Activated B cell treated with CpG ODN at 0.5 μM for 24 hours (primary cell): ENCODE measurements at regions not wholly inside any gene's neighbourhood (a gene's known extent, or its start where the extent isn't known, plus 50 kb on each side); places are given as distances from the start of the nearest gene placed in this dataset.

Experiments used
- ATAC-seq: fragments of 200-7000 bp; cut with Tn5 transposase; one replicate; pipeline ENCODE4 v1.10.0; 2021; ENCODE audit warnings: low read depth, mild to moderate bottlenecking, moderate library complexity
- CTCF ChIA-PET: fragments of 350-600 bp; sonication (Branson Sonifier 250); formaldehyde crosslinking; loops from one replicate; lab custom pipeline; 2021; ENCODE audit warnings: antibody characterized with exemption; lab: Charles Lee
- POLR2A ChIA-PET: fragments of 350-600 bp; sonication (Branson Sonifier 250); formaldehyde crosslinking; loops from one replicate; lab custom pipeline; 2021; ENCODE audit warnings: antibody characterized with exemption; lab: Charles Lee
- DNase-seq: peaks from one replicate; pipeline ENCODE4 v3.0.0; 2022
- H3K27ac Mint-ChIP-seq: one replicate; pipeline ENCODE4 v1.8.0; 2020; ENCODE audit warnings: mixed read lengths
- H3K27me3 Mint-ChIP-seq: one replicate; pipeline ENCODE4 v1.8.0; 2021; ENCODE audit warnings: mixed read lengths
- H3K36me3 Mint-ChIP-seq: one replicate; pipeline ENCODE4 v1.8.0; 2021; ENCODE audit warnings: low read depth, mixed read lengths
- H3K4me1 Mint-ChIP-seq: one replicate; pipeline ENCODE4 v1.8.0; 2021; ENCODE audit warnings: mixed read lengths
- H3K4me3 Mint-ChIP-seq: one replicate; pipeline ENCODE4 v1.8.0; 2020; ENCODE audit warnings: mild to moderate bottlenecking, mixed read lengths
- H3K9me3 Mint-ChIP-seq: one replicate; pipeline ENCODE4 v1.8.0; 2020; ENCODE audit warnings: mixed read lengths
- CTCF ChIP-seq: fragments of 200-600 bp; IDR thresholded peaks from one replicate; pipeline ENCODE4 v1.8.0; 2022; ENCODE audit warnings: antibody characterized with exemption, mild to moderate bottlenecking
- intact Hi-C: fragments of 100-400 bp; cut with micrococcal nuclease; formaldehyde crosslinking; loops from one replicate; pipeline ENCODE4 v1.15.1; 2024

DNA sequence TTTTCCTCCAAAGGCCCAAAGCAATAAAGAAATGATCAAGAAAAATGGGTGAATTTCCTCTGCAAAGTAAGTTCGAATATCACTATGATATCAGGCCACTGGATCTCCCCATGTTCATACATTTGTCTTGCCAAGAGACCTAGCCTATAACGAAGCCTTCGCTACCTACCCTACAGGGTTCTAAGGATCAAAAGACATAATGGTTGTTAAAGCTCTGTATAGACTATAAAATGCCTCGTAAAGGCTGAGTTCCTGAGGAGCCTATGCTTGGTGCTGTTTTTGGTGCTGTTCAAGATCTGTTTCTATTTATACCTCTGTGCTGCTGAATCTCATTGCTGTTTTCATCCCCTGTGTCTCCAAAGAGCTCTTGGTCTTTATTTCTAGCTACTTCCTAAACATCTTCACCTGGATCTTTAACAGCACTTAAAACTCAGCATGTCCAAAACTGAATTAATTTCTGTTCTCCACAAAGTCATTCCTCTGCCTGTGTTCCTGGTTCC, 254.4 kb upstream of the CHAC2 start:
- Mint-ChIP-seq H3K4me3 (no peak overlapping the region), H3K9me3 (no peaks in the 10 kb centered on the region), H3K27me3 (no peaks in the 10 kb centered on the region), H3K4me1 (peaks cover 3% of the 10 kb centered on the region), H3K27ac (no peak overlapping the region), H3K36me3 (no peaks in the 10 kb centered on the region)
- CTCF ChIA-PET = no interaction called here
- no peak for TF ChIP-seq CTCF
- ATAC-seq (no peak), DNase-seq (no peak)
- intact Hi-C loops = no loop called here
- POLR2A ChIA-PET = no interaction called here

DNA sequence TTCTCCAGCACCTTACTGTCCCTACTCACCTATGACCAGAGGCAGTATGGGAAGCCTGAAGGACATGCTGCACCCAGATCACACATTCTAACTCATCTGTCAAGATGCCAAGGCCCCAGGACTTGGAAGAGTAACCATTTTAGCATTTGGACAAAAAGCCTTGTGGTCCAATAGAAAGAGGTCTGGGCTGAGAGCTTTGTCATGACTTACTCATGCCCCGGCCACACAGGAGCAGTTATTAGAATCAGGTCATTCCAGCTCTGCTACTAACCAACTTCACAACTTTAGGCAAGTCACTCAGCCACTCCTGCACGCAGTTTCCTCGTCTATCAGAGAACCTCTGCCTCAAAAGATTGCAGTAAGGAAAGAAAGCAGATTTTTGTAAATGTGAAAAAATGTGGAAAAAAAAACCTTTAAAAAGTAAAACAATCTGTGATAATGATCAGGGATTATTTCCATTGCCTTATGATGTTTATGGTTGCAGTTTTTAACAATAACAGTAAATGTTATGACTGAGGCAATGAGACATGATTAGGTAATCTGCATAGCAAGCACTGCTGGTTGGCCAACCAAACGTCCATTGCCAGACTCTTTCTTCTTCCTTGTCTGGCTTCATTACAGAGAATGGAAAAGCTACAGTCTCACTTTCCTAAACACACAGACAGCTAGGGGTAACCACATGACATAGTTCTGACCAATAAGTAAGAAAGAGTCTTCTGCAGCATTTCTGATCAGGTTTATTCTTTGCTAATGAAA, 255.4 kb upstream of the CHAC2 start:
- Mint-ChIP-seq H3K4me1 (peaks cover 3% of the 10 kb centered on the region), H3K27me3 (no peaks in the 10 kb centered on the region), H3K9me3 (no peaks in the 10 kb centered on the region), H3K27ac (no peak overlapping the region), H3K4me3 (no peak overlapping the region), H3K36me3 (no peaks in the 10 kb centered on the region)
- DNase-seq (no peak), ATAC-seq (no peak)
- POLR2A ChIA-PET = no interaction called here
- CTCF ChIA-PET = no interaction called here
- TF ChIP-seq CTCF = no peak
- intact Hi-C loops = no loop called here

DNA sequence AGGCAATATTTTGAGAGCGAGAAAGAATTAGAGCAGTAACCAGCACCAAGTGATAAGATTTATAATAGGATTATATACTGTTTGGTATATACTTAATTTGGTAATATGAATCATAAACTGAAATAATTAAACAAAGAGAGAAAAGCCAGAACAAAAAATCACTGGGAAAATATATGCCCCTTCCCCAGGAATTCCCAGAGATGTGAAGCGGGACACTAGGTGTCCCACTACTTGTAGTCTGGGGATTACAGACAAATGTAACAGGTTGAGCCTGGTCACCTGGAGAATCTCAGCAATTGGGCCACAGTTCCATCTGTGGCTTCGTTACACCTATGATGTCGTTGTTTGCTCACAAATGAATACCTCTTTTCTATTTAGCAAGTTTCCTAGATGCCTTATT, 256.1 kb upstream of the CHAC2 start:
- Mint-ChIP-seq H3K4me3 (no peak overlapping the region), H3K27me3 (no peaks in the 10 kb centered on the region), H3K4me1 (no peaks in the 10 kb centered on the region), H3K9me3 (no peaks in the 10 kb centered on the region), H3K27ac (no peak overlapping the region), H3K36me3 (no peaks in the 10 kb centered on the region)
- intact Hi-C loops = no loop called here
- ATAC-seq (no peak), DNase-seq (no peak)
- POLR2A ChIA-PET = no interaction called here
- CTCF ChIA-PET = no interaction called here
- TF ChIP-seq CTCF = no peak

DNA sequence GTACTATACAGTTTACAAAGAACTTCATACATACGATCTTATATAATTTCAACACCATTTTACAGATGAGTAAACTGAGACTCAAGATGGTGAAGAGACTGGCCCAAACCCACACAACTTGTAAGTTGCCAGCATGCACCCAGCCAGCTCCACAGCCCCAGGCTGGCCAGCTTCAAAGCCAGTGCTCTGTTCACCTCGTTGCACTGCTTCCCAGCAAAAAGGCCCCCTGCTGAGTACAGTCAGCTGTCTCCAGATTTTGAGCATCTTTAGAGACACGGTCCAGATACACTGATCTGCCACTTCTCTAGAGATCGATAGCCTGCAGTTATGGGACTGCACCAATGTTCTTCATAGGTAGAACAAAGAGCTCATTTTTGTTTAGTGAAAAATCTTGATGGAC, 257.2 kb upstream of the CHAC2 start:
- ChIA-PET CTCF (no interaction called here), POLR2A (no interaction called here)
- Mint-ChIP-seq H3K27me3 (no peaks in the 10 kb centered on the region), H3K27ac (no peak overlapping the region), H3K9me3 (no peaks in the 10 kb centered on the region), H3K4me1 (no peaks in the 10 kb centered on the region), H3K36me3 (no peaks in the 10 kb centered on the region), H3K4me3 (no peak overlapping the region)
- intact Hi-C loops = no loop called here
- no peak for ATAC-seq
- no peak for TF ChIP-seq CTCF
- DNase-seq = no peak

DNA sequence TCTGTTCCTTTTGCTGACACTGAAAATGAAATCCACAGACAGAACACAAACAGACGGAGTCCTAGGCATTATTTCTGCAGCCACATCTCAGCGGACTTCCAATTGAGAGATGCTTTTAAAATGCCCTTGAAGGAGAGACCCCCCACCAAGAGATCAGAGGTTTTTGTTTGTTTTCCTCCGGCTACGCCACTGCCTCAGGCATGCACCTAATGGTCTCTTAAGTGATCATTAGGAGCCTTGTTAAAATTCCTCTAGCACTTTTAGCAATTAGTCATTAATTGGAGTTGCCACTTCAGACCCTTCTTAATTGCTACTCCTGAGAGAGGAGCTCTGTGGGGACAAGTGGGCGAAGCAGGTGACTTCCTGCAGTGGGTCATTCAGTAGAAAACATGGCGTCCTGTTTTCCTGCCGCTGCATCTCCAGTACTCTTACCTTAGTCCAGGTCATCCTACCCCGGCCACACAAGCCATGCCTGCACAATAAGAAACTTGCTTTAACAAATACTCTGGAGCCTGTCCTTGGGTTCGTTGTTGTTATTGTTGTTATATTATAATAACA, 257.7 kb upstream of the CHAC2 start:
- no peaks in the 10 kb centered on the region for H3K4me1 Mint-ChIP-seq
- H3K4me3 Mint-ChIP-seq = no peak overlapping the region
- DNase-seq (no peak), ATAC-seq (no peak)
- H3K9me3 Mint-ChIP-seq = no peaks in the 10 kb centered on the region
- POLR2A ChIA-PET = no interaction called here
- TF ChIP-seq CTCF = no peak
- H3K36me3 Mint-ChIP-seq = no peaks in the 10 kb centered on the region
- no peak overlapping the region for H3K27ac Mint-ChIP-seq
- intact Hi-C loops = no loop called here
- H3K27me3 Mint-ChIP-seq = no peaks in the 10 kb centered on the region
- CTCF ChIA-PET = no interaction called here
